Right cardiac atrium (tissue), 5 donors: ENCODE measurements at regions not wholly inside any gene's neighbourhood (a gene's known extent, or its start where the extent isn't known, plus 50 kb on each side); places are given as distances from the start of the nearest gene placed in this dataset.
"Not testable (repeated sequence)": the region's sequence is repeated elsewhere in the genome, so short reads cannot be mapped to it uniquely, and the experiment has no call there.

Experiments used
- ATAC-seq, 2 donors: fragments of 200-7000 bp; cut with Tn5 transposase; one replicate each; pipeline versions ENCODE4 v1.8.0 to v1.9.1; 2020; ENCODE audit warnings: moderate library complexity in 2 of 2, mild to moderate bottlenecking in 1 of 2
- DNase-seq, 3 donors: peaks; one replicate each; pipeline ENCODE4 v3.0.0-alpha.2; 2020
- H3K27ac ChIP-seq: one replicate; pipeline ENCODE4 v1.5.1; 2013; ENCODE audit warnings: mild to moderate bottlenecking, low read length, control low read depth, moderate library complexity
- H3K27me3 ChIP-seq: one replicate; pipeline ENCODE4 v1.6.1; 2013; ENCODE audit not compliant: control insufficient read depth, insufficient read depth
- H3K4me1 ChIP-seq: one replicate; pipeline ENCODE4 v1.6.1; 2013; ENCODE audit warnings: low read length; ENCODE audit not compliant: control insufficient read depth, insufficient read depth
- H3K4me3 ChIP-seq: one replicate; pipeline ENCODE4 v1.5.1; 2013; ENCODE audit warnings: low read length, control low read depth
- H3K9me3 ChIP-seq: one replicate; pipeline ENCODE4 v1.6.1; 2013; ENCODE audit warnings: low read length; ENCODE audit not compliant: control insufficient read depth
- WGBS: extraction: QIAGEN DNeasy Blood & Tissue Kit; methylation state at CpG from one replicate; pipeline ENCODE4 v1.1.7; 2013; 5-methylcytosine and 5-hydroxymethylcytosine counted together
- intact Hi-C, 4 donors: fragments of 100-400 bp; cut with DNase I; formaldehyde crosslinking; loops; one replicate each; pipeline versions ENCODE4 v1.11.0 to v1.14.0; 2022 to 2023
- donor health status: healthy with polysubstance abuse.
- donor health status: DM: no; HTN: yes; CAD: no.
- donor health status: DM: no; HTN: no; CAD: no.
- donor health status: DM: no; HTN: yes; CAD: no; lungs with severe emphysema.
- donor health status: DM: yes; HTN: yes; CAD: no.

- Histone ChIP-seq H3K9me3 (peaks cover 1% of the 10 kb centered on the region), H3K27ac (no peak overlapping the region), H3K27me3 (no peaks in the 10 kb centered on the region), H3K4me1 (no peaks in the 10 kb centered on the region), H3K4me3 (no peak overlapping the region)
- WGBS, result 94% methylated on average over 1 of the region's 1 CpG
- DNase-seq (no peak), ATAC-seq (no peak)
- intact Hi-C loops, result no loop called here
Measured at GRCh38 chr9:118644066-118644465, 725.2 kb downstream of the BRINP1 start.

GRCh38 chr9:118647331-118647730, 721.9 kb downstream of the BRINP1 start:
- Histone ChIP-seq H3K9me3 (peaks cover 1% of the 10 kb centered on the region), H3K27me3 (no peaks in the 10 kb centered on the region), H3K27ac (no peak overlapping the region), H3K4me3 (no peak overlapping the region), H3K4me1 (no peaks in the 10 kb centered on the region)
- intact Hi-C loops, result no loop called here
- WGBS, result 68% methylated on average over 1 of the region's 1 CpG
- DNase-seq (no peak), ATAC-seq (no peak)

GRCh38 chr9:118650417-118650816, 718.8 kb downstream of the BRINP1 start:
- DNase-seq (no peak), ATAC-seq (no peak)
- no peaks in the 10 kb centered on the region for H3K4me1 ChIP-seq
- H3K27me3 ChIP-seq, result no peaks in the 10 kb centered on the region
- H3K27ac ChIP-seq, result no peak overlapping the region
- no peak overlapping the region for H3K4me3 ChIP-seq
- intact Hi-C loops, result no loop called here
- H3K9me3 ChIP-seq, result peaks cover 1% of the 10 kb centered on the region

- Histone ChIP-seq H3K27me3 (no peaks in the 10 kb centered on the region), H3K27ac (no peak overlapping the region), H3K9me3 (peaks cover 1% of the 10 kb centered on the region), H3K4me3 (no peak overlapping the region), H3K4me1 (no peaks in the 10 kb centered on the region)
- intact Hi-C loops, result no loop called here
- ATAC-seq (no peak), DNase-seq (no peak)
- 91% methylated on average over 2 of the region's 2 CpGs for WGBS
Measured at GRCh38 chr9:118651511-118651910, 717.7 kb downstream of the BRINP1 start.

GRCh38 chr9:118652258-118652657, 717.0 kb downstream of the BRINP1 start:
- intact Hi-C loops, result no loop called here
- no peaks in the 10 kb centered on the region for H3K27me3 ChIP-seq
- H3K27ac ChIP-seq, result no peak overlapping the region
- 80% methylated on average over 2 of the region's 2 CpGs for WGBS
- DNase-seq (no peak), ATAC-seq (no peak)
- H3K4me3 ChIP-seq, result no peak overlapping the region
- H3K9me3 ChIP-seq, result no peaks in the 10 kb centered on the region
- H3K4me1 ChIP-seq, result no peaks in the 10 kb centered on the region

- H3K4me3 ChIP-seq, result no peak overlapping the region
- no peak overlapping the region for H3K27ac ChIP-seq
- no peaks in the 10 kb centered on the region for H3K27me3 ChIP-seq
- H3K4me1 ChIP-seq, result no peaks in the 10 kb centered on the region
- no peaks in the 10 kb centered on the region for H3K9me3 ChIP-seq
- ATAC-seq (no peak), DNase-seq (no peak)
- intact Hi-C loops, result no loop called here
- WGBS, result 76% methylated on average over 2 of the region's 2 CpGs
Measured at GRCh38 chr9:118652912-118653311, 716.3 kb downstream of the BRINP1 start.

- no peak overlapping the region for H3K27ac ChIP-seq
- no peaks in the 10 kb centered on the region for H3K27me3 ChIP-seq
- DNase-seq, result no peak
- 59% methylated on average over 6 of the region's 6 CpGs for WGBS
- no peaks in the 10 kb centered on the region for H3K9me3 ChIP-seq
- intact Hi-C loops, result no loop called here
- no peak overlapping the region for H3K4me3 ChIP-seq
- no peaks in the 10 kb centered on the region for H3K4me1 ChIP-seq
- ATAC-seq, result no peak
Measured at GRCh38 chr9:118659011-118659410, 710.2 kb downstream of the BRINP1 start.

- DNase-seq, result no peak
- ATAC-seq, result no peak
- 57% methylated on average over 4 of the region's 4 CpGs for WGBS
- no peak overlapping the region for H3K27ac ChIP-seq
- no peaks in the 10 kb centered on the region for H3K27me3 ChIP-seq
- no peaks in the 10 kb centered on the region for H3K9me3 ChIP-seq
- no peaks in the 10 kb centered on the region for H3K4me1 ChIP-seq
- intact Hi-C loops, result no loop called here
- H3K4me3 ChIP-seq, result no peak overlapping the region
Measured at GRCh38 chr9:118665226-118665919, 703.9 kb downstream of the BRINP1 start.

- ATAC-seq (no peak), DNase-seq (no peak)
- no peak overlapping the region for H3K4me3 ChIP-seq
- H3K9me3 ChIP-seq, result no peaks in the 10 kb centered on the region
- no peaks in the 10 kb centered on the region for H3K4me1 ChIP-seq
- intact Hi-C loops, result no loop called here
- no peak overlapping the region for H3K27ac ChIP-seq
- no peaks in the 10 kb centered on the region for H3K27me3 ChIP-seq
- 81% methylated on average over 11 of the region's 11 CpGs for WGBS
Measured at GRCh38 chr9:118670011-118670953, 699.0 kb downstream of the BRINP1 start.

- H3K27ac ChIP-seq, result no peak overlapping the region
- H3K9me3 ChIP-seq, result no peaks in the 10 kb centered on the region
- intact Hi-C loops, result no loop called here
- no peaks in the 10 kb centered on the region for H3K4me1 ChIP-seq
- no peak for ATAC-seq
- H3K27me3 ChIP-seq, result no peaks in the 10 kb centered on the region
- no peak for DNase-seq
- H3K4me3 ChIP-seq, result no peak overlapping the region
- WGBS, result 84% methylated on average over 5 of the region's 5 CpGs
Measured at GRCh38 chr9:118674942-118675341, 694.3 kb downstream of the BRINP1 start.

- H3K9me3 ChIP-seq, H3K27me3 ChIP-seq, H3K4me1 ChIP-seq, ATAC-seq, H3K4me3 ChIP-seq, H3K27ac ChIP-seq, intact Hi-C loops: not testable (repeated sequence)
- WGBS, result 91% methylated on average over 42 of the region's 47 CpGs
- peak in 2 of 3 donors; percentile 11 to 53 for DNase-seq
Measured at GRCh38 chr9:118677936-118678653, 691.1 kb downstream of the BRINP1 start.
